ENCODE measurements at regions not wholly inside any gene's neighbourhood (a gene's known extent, or its start where the extent isn't known, plus 50 kb on each side); places are given as distances from the start of the nearest gene placed in this dataset.

DNA sequence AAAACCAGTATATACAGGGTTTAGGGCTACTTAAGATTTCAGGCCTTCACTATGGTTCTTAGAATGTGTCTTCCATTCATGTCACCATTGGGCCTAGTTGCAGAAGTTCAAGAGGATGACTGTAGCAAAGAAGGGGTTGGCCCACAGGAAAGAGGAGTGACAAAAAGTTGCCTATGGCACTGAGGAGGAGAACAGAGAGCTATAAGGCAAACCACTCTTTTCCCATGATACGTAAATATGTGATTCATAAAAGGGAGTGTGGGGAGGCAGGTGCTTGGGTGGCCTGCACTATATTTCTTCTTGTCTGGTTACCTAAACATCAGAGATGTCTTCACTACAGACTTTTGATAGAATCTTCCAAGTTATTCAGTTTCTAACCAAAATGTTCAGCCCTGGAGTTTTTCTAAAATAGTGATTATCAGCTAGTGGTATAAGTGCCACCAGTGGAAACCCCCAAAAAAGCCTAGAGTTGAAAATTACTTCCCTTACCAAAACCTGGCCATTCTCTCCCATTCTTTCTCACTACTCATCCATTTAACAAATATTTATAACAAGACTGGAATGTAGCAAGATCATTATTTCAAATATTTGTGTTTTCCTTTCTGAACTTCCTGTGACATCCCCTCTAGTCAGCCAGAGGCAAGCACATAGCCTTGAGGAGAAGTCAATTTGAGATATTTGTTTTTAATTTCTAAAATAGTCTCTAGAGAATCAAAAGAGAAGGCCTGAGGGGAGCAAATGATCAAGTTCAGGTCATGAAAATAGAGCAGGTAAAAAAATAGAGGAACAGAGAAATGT lies 367.4 kb downstream of the EFNA5 start:
- H3K27ac ChIP-seq (ENCODE audit: low read depth, low read length): no peak overlapping the region
- no peaks in the 10 kb centered on the region for H3K79me2 ChIP-seq (ENCODE audit: insufficient read depth, low read length)
- no peak overlapping the region for H3K4me2 ChIP-seq (ENCODE audit: low read length)
- H2AFZ ChIP-seq (ENCODE audit: low read depth, low read length, poor library complexity, severe bottlenecking): no peak overlapping the region
- no peaks in the 10 kb centered on the region for H3K4me1 ChIP-seq (ENCODE audit: control insufficient read depth in 1 of 2, insufficient read depth in 2 of 2, low read length in 2 of 2)
- no peaks in the 10 kb centered on the region for H3K27me3 ChIP-seq (ENCODE audit: insufficient read depth, low read length)
- DNase-seq (ENCODE audit: low read depth, low spot score) (no peak), ATAC-seq (no peak)
- ChIA-PET CTCF (no interaction called here), POLR2A (no interaction called here), RAD21 (ENCODE audit: low non-redundant PET in 1 of 2, low total read pairs in 2 of 2, uncharacterized antibody in 2 of 2, unreplicated experiment in 2 of 2) (no interaction called here)
- intact Hi-C loops (cut with micrococcal nuclease): no loop called here
- H3K9me3 ChIP-seq (ENCODE audit: control insufficient read depth in 1 of 2, insufficient read depth in 1 of 2, low read depth in 1 of 2, low read length in 2 of 2): no peaks in the 10 kb centered on the region
- no peaks in the 10 kb centered on the region for H3K9me2 ChIP-seq (ENCODE audit: insufficient read depth)
- TF ChIP-seq, protein P1, sequence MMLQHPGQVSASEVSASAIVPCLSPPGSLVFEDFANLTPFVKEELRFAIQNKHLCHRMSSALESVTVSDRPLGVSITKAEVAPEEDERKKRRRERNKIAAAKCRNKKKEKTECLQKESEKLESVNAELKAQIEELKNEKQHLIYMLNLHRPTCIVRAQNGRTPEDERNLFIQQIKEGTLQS (IDR thresholded peaks at IDR 0.05): no peak
- no peak for TF ChIP-seq ZFX (IDR thresholded peaks at IDR 0.05)
- no peak for TF ChIP-seq SIN3A (IDR thresholded peaks at IDR 0.05; ENCODE audit: low read depth)
- TF ChIP-seq SRF (IDR thresholded peaks at IDR 0.05; ENCODE audit: low read depth): no peak
- TF ChIP-seq, protein P2, sequence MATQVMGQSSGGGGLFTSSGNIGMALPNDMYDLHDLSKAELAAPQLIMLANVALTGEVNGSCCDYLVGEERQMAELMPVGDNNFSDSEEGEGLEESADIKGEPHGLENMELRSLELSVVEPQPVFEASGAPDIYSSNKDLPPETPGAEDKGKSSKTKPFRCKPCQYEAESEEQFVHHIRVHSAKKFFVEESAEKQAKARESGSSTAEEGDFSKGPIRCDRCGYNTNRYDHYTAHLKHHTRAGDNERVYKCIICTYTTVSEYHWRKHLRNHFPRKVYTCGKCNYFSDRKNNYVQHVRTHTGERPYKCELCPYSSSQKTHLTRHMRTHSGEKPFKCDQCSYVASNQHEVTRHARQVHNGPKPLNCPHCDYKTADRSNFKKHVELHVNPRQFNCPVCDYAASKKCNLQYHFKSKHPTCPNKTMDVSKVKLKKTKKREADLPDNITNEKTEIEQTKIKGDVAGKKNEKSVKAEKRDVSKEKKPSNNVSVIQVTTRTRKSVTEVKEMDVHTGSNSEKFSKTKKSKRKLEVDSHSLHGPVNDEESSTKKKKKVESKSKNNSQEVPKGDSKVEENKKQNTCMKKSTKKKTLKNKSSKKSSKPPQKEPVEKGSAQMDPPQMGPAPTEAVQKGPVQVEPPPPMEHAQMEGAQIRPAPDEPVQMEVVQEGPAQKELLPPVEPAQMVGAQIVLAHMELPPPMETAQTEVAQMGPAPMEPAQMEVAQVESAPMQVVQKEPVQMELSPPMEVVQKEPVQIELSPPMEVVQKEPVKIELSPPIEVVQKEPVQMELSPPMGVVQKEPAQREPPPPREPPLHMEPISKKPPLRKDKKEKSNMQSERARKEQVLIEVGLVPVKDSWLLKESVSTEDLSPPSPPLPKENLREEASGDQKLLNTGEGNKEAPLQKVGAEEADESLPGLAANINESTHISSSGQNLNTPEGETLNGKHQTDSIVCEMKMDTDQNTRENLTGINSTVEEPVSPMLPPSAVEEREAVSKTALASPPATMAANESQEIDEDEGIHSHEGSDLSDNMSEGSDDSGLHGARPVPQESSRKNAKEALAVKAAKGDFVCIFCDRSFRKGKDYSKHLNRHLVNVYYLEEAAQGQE (IDR thresholded peaks at IDR 0.05; ENCODE audit: low read depth): no peak
- no peak for TF ChIP-seq EZH2phosphoT487 (IDR thresholded peaks at IDR 0.05; ENCODE audit: borderline replicate concordance)
- TF ChIP-seq RAD21 (IDR thresholded peaks at IDR 0.05; ENCODE audit: low read depth): no peak
- TF ChIP-seq POLR2A (IDR thresholded peaks at IDR 0.05; ENCODE audit: borderline replicate concordance, extremely low read depth, insufficient read depth, insufficient read length): no peak
- no peak for TF ChIP-seq CBX3 (IDR thresholded peaks at IDR 0.05; ENCODE audit: low read depth)
- no peak for TF ChIP-seq EGR1 (IDR thresholded peaks at IDR 0.05; ENCODE audit: low read depth)
- TF ChIP-seq, protein P3, sequence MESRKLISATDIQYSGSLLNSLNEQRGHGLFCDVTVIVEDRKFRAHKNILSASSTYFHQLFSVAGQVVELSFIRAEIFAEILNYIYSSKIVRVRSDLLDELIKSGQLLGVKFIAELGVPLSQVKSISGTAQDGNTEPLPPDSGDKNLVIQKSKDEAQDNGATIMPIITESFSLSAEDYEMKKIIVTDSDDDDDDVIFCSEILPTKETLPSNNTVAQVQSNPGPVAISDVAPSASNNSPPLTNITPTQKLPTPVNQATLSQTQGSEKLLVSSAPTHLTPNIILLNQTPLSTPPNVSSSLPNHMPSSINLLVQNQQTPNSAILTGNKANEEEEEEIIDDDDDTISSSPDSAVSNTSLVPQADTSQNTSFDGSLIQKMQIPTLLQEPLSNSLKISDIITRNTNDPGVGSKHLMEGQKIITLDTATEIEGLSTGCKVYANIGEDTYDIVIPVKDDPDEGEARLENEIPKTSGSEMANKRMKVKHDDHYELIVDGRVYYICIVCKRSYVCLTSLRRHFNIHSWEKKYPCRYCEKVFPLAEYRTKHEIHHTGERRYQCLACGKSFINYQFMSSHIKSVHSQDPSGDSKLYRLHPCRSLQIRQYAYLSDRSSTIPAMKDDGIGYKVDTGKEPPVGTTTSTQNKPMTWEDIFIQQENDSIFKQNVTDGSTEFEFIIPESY (IDR thresholded peaks at IDR 0.05; ENCODE audit: extremely low read depth, insufficient replicate concordance, low read length): no peak
- no peak for TF ChIP-seq ZNF274 (IDR thresholded peaks at IDR 0.05; ENCODE audit: low read depth, low read length)
- TF ChIP-seq FOSL1 (IDR thresholded peaks at IDR 0.05; ENCODE audit: low read depth): no peak
- TF ChIP-seq, protein P4, sequence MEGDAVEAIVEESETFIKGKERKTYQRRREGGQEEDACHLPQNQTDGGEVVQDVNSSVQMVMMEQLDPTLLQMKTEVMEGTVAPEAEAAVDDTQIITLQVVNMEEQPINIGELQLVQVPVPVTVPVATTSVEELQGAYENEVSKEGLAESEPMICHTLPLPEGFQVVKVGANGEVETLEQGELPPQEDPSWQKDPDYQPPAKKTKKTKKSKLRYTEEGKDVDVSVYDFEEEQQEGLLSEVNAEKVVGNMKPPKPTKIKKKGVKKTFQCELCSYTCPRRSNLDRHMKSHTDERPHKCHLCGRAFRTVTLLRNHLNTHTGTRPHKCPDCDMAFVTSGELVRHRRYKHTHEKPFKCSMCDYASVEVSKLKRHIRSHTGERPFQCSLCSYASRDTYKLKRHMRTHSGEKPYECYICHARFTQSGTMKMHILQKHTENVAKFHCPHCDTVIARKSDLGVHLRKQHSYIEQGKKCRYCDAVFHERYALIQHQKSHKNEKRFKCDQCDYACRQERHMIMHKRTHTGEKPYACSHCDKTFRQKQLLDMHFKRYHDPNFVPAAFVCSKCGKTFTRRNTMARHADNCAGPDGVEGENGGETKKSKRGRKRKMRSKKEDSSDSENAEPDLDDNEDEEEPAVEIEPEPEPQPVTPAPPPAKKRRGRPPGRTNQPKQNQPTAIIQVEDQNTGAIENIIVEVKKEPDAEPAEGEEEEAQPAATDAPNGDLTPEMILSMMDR (IDR thresholded peaks at IDR 0.05 in 2 of 3, conservative IDR thresholded peaks at IDR 0.05 in 1 of 3; ENCODE audit: borderline replicate concordance in 1 of 3, insufficient read depth in 1 of 3, low read depth in 2 of 3, low read length in 2 of 3): no peak
- TF ChIP-seq TCF7L2 (IDR thresholded peaks at IDR 0.05; ENCODE audit: borderline replicate concordance, extremely low read depth, insufficient read depth, insufficient read length): no peak
- no peak for TF ChIP-seq CEBPB (IDR thresholded peaks at IDR 0.05; ENCODE audit: low read depth)
- no peak for TF ChIP-seq SP1 (IDR thresholded peaks at IDR 0.05; ENCODE audit: low read depth)
- TF ChIP-seq, protein P5, sequence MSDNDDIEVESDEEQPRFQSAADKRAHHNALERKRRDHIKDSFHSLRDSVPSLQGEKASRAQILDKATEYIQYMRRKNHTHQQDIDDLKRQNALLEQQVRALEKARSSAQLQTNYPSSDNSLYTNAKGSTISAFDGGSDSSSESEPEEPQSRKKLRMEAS (IDR thresholded peaks at IDR 0.05): no peak
- TF ChIP-seq POLR2AphosphoS5 (IDR thresholded peaks at IDR 0.05; ENCODE audit: low read depth, low read length): no peak
- H4K20me1 ChIP-seq (ENCODE audit: insufficient read depth): no peaks in the 10 kb centered on the region
- no peak overlapping the region for H3K4me3 ChIP-seq (replicated peaks in 1 of 2; ENCODE audit: low read depth in 1 of 2, low read length in 2 of 2)
- no peak overlapping the region for H3K9ac ChIP-seq (ENCODE audit: low read length)
- no TSS peak for BruUV-seq (replicated peaks)
- no peaks in the 10 kb centered on the region for H3K36me3 ChIP-seq (ENCODE audit: control insufficient read depth in 1 of 2, insufficient read depth in 2 of 2, low read length in 2 of 2)

Data from HCT116 (cell line).